ENCODE measurements at regions not wholly inside any gene's neighbourhood (a gene's known extent, or its start where the extent isn't known, plus 50 kb on each side); places are given as distances from the start of the nearest gene placed in this dataset.

GRCh38 chr12:98001430-98001829, 514.0 kb upstream of the TMPO start:
- H3K27me3 Mint-ChIP-seq (ENCODE audit: unreplicated experiment) = peaks cover 1% of the 10 kb centered on the region
- H3K9me3 Mint-ChIP-seq (ENCODE audit: unreplicated experiment) = no peaks in the 10 kb centered on the region
- no peaks in the 10 kb centered on the region for H3K4me1 Mint-ChIP-seq (ENCODE audit: low read depth, unreplicated experiment)
- no peaks in the 10 kb centered on the region for H3K36me3 Mint-ChIP-seq (ENCODE audit: unreplicated experiment)
- DNase-seq = no peak
- H3K4me3 Mint-ChIP-seq (ENCODE audit: unreplicated experiment) = no peak overlapping the region
- TF ChIP-seq CTCF (IDR thresholded peaks at IDR 0.05; ENCODE audit: partially characterized antibody, unreplicated experiment) = no peak
- H3K27ac Mint-ChIP-seq (ENCODE audit: unreplicated experiment) = no peak overlapping the region

- H3K4me1 Mint-ChIP-seq (ENCODE audit: low read depth, unreplicated experiment) = no peaks in the 10 kb centered on the region
- peaks cover 1% of the 10 kb centered on the region for H3K27me3 Mint-ChIP-seq (ENCODE audit: unreplicated experiment)
- H3K4me3 Mint-ChIP-seq (ENCODE audit: unreplicated experiment) = no peak overlapping the region
- no peak overlapping the region for H3K27ac Mint-ChIP-seq (ENCODE audit: unreplicated experiment)
- TF ChIP-seq CTCF (IDR thresholded peaks at IDR 0.05; ENCODE audit: partially characterized antibody, unreplicated experiment) = peak; percentile 61
- no peaks in the 10 kb centered on the region for H3K36me3 Mint-ChIP-seq (ENCODE audit: unreplicated experiment)
- no peaks in the 10 kb centered on the region for H3K9me3 Mint-ChIP-seq (ENCODE audit: unreplicated experiment)
- DNase-seq = peak; percentile 66
Observed at GRCh38 chr12:98002887-98003493, 512.4 kb upstream of the TMPO start.

GRCh38 chr12:98007963-98008362, 507.4 kb upstream of the TMPO start:
- Mint-ChIP-seq H3K4me3 (ENCODE audit: unreplicated experiment) (no peak overlapping the region), H3K4me1 (ENCODE audit: low read depth, unreplicated experiment) (no peaks in the 10 kb centered on the region), H3K27ac (ENCODE audit: unreplicated experiment) (no peak overlapping the region), H3K36me3 (ENCODE audit: unreplicated experiment) (no peaks in the 10 kb centered on the region), H3K9me3 (ENCODE audit: unreplicated experiment) (no peaks in the 10 kb centered on the region), H3K27me3 (ENCODE audit: unreplicated experiment) (no peaks in the 10 kb centered on the region)
- no peak for TF ChIP-seq CTCF (IDR thresholded peaks at IDR 0.05; ENCODE audit: partially characterized antibody, unreplicated experiment)
- no peak for DNase-seq

DNA sequence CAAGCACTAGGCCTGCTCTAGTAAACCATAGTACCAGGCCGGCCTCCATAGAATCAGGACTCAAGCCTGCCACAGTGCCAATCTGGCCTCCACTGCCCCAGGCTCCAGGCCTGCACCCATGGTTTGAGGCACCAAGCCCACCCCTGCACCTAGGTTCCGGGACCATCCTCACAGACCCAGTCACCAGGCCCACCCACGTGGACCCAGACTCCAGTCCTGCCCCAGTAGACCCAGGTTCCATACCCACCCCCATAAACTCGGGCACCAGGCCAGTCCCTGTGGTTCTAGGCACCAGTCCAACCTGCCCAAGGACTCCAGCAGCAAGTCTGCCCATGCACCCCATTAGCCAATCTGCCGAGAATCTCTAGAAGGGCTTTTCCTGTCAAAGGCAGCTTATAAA, 501.8 kb upstream of the TMPO start:
- no peak for TF ChIP-seq CTCF (IDR thresholded peaks at IDR 0.05; ENCODE audit: partially characterized antibody, unreplicated experiment)
- H3K4me3 Mint-ChIP-seq (ENCODE audit: unreplicated experiment) = no peak overlapping the region
- H3K27me3 Mint-ChIP-seq (ENCODE audit: unreplicated experiment) = no peaks in the 10 kb centered on the region
- H3K9me3 Mint-ChIP-seq (ENCODE audit: unreplicated experiment) = no peaks in the 10 kb centered on the region
- no peak for DNase-seq
- H3K27ac Mint-ChIP-seq (ENCODE audit: unreplicated experiment) = no peak overlapping the region
- H3K36me3 Mint-ChIP-seq (ENCODE audit: unreplicated experiment) = peaks cover 11% of the 10 kb centered on the region
- no peaks in the 10 kb centered on the region for H3K4me1 Mint-ChIP-seq (ENCODE audit: low read depth, unreplicated experiment)

GRCh38 chr12:98018836-98019235, 496.6 kb upstream of the TMPO start:
- no peaks in the 10 kb centered on the region for H3K9me3 Mint-ChIP-seq (ENCODE audit: unreplicated experiment)
- H3K36me3 Mint-ChIP-seq (ENCODE audit: unreplicated experiment) = peaks cover 8% of the 10 kb centered on the region
- no peak for TF ChIP-seq CTCF (IDR thresholded peaks at IDR 0.05; ENCODE audit: partially characterized antibody, unreplicated experiment)
- peaks cover 2% of the 10 kb centered on the region for H3K27me3 Mint-ChIP-seq (ENCODE audit: unreplicated experiment)
- H3K27ac Mint-ChIP-seq (ENCODE audit: unreplicated experiment) = no peak overlapping the region
- no peaks in the 10 kb centered on the region for H3K4me1 Mint-ChIP-seq (ENCODE audit: low read depth, unreplicated experiment)
- H3K4me3 Mint-ChIP-seq (ENCODE audit: unreplicated experiment) = no peak overlapping the region
- DNase-seq = no peak

Measured in glutamatergic neuron (in vitro differentiated cells).